Neural cell (in vitro differentiated cells): ENCODE measurements at regions not wholly inside any gene's neighbourhood (a gene's known extent, or its start where the extent isn't known, plus 50 kb on each side); places are given as distances from the start of the nearest gene placed in this dataset.

ENCODE experiments used
- EP300 ChIP-seq: fragments of 450-650 bp; conservative IDR thresholded peaks from 2 replicates; pipeline ENCODE4 v1.6.1; 2014; ENCODE audit warnings: antibody characterized with exemption, mild to moderate bottlenecking, moderate library complexity; ENCODE audit not compliant: poor library complexity, severe bottlenecking
- EZH2 ChIP-seq: fragments of 200-600, 300-800 bp; shearing (Covaris generic), sonication (generic); IDR thresholded peaks from 2 replicates; pipeline ENCODE4 v1.6.1; 2014; ENCODE audit warnings: antibody characterized with exemption, low read length, borderline replicate concordance, mild to moderate bottlenecking; ENCODE audit not compliant: insufficient read depth, poor library complexity, severe bottlenecking
- POLR2AphosphoS5 ChIP-seq: IDR thresholded peaks from 2 replicates; pipeline ENCODE4 v1.6.1; 2012
- RAD21 ChIP-seq: fragments of 450-650 bp; conservative IDR thresholded peaks from 2 replicates; pipeline ENCODE4 v1.6.1; 2014; ENCODE audit warnings: antibody characterized with exemption, mild to moderate bottlenecking, moderate library complexity
- SMC3 ChIP-seq: fragments of 450-650 bp; conservative IDR thresholded peaks from 2 replicates; pipeline ENCODE4 v1.6.1; 2014; ENCODE audit warnings: antibody characterized with exemption, mild to moderate bottlenecking, moderate library complexity; ENCODE audit not compliant: poor library complexity
- TF ChIP-seq, protein P1 (sequence below): fragments of 450-650 bp; IDR thresholded peaks from 2 replicates; pipeline ENCODE4 v1.5.1; 2014; ENCODE audit warnings: antibody characterized with exemption, mild to moderate bottlenecking, moderate library complexity; ENCODE audit not compliant: poor library complexity, severe bottlenecking
- TF ChIP-seq, protein P2 (sequence below): IDR thresholded peaks from 2 replicates; pipeline ENCODE4 v1.6.1; 2012; ENCODE audit warnings: borderline replicate concordance

DNA sequence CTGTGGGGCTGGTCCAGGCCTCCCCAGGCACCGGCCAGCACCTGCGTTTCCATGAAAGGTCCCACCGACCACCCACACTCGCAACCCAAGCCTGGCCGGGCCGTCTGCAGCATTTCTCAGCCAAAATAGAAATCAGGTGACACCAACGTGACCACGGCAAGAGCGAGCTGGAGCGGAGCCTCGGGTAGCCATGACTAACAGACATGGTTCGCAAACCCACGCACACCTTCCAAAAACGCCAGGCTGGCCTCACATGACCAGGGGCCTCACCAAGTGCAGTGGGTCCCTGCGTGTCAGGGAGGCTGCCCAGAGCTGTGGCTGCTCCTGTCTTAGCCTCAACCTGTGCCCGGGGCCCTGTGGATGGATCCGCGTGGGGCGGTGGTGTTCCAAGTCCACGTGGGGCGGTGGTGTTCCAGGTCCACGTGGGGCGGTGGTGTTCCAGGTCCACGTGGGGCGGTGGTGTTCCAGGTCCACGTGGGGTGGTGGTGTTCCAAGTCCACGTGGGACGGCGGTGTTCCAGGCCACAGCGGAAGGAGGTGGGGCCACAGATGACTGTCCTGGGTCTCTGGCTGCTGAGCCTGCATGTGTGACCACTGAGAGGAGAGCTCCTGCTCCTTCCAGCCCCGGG, 64.4 kb upstream of the ADGRA1 start:
- TF ChIP-seq, protein P1, sequence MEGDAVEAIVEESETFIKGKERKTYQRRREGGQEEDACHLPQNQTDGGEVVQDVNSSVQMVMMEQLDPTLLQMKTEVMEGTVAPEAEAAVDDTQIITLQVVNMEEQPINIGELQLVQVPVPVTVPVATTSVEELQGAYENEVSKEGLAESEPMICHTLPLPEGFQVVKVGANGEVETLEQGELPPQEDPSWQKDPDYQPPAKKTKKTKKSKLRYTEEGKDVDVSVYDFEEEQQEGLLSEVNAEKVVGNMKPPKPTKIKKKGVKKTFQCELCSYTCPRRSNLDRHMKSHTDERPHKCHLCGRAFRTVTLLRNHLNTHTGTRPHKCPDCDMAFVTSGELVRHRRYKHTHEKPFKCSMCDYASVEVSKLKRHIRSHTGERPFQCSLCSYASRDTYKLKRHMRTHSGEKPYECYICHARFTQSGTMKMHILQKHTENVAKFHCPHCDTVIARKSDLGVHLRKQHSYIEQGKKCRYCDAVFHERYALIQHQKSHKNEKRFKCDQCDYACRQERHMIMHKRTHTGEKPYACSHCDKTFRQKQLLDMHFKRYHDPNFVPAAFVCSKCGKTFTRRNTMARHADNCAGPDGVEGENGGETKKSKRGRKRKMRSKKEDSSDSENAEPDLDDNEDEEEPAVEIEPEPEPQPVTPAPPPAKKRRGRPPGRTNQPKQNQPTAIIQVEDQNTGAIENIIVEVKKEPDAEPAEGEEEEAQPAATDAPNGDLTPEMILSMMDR: no peak
- TF ChIP-seq SMC3 (no peak), POLR2AphosphoS5 (no peak), RAD21 (no peak), EZH2 (no peak), EP300 (no peak)
- TF ChIP-seq, protein P2, sequence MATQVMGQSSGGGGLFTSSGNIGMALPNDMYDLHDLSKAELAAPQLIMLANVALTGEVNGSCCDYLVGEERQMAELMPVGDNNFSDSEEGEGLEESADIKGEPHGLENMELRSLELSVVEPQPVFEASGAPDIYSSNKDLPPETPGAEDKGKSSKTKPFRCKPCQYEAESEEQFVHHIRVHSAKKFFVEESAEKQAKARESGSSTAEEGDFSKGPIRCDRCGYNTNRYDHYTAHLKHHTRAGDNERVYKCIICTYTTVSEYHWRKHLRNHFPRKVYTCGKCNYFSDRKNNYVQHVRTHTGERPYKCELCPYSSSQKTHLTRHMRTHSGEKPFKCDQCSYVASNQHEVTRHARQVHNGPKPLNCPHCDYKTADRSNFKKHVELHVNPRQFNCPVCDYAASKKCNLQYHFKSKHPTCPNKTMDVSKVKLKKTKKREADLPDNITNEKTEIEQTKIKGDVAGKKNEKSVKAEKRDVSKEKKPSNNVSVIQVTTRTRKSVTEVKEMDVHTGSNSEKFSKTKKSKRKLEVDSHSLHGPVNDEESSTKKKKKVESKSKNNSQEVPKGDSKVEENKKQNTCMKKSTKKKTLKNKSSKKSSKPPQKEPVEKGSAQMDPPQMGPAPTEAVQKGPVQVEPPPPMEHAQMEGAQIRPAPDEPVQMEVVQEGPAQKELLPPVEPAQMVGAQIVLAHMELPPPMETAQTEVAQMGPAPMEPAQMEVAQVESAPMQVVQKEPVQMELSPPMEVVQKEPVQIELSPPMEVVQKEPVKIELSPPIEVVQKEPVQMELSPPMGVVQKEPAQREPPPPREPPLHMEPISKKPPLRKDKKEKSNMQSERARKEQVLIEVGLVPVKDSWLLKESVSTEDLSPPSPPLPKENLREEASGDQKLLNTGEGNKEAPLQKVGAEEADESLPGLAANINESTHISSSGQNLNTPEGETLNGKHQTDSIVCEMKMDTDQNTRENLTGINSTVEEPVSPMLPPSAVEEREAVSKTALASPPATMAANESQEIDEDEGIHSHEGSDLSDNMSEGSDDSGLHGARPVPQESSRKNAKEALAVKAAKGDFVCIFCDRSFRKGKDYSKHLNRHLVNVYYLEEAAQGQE: no peak
